ENCODE measurements at regions not wholly inside any gene's neighbourhood (a gene's known extent, or its start where the extent isn't known, plus 50 kb on each side); places are given as distances from the start of the nearest gene placed in this dataset.

DNA sequence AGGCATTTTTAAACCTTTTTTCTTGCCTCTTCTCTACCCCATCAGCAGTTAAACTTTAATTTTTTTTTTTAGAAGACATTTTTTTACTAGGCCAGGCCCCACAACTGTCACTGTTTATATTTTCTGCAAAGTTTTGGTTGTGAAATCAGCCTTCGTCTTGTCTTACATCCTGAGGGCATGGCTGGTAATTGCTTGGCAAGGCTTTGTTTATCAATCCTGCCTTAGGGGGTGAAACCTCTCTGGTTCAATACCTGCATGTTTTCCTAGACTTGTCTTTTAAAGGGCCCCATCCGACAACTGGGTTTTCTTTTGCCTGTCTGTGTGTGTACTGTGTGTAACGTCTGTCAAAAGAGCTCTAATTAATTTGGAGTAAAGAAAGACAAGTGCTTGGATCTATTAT is 330.0 kb upstream of the CWC22 start:
- no peak for DNase-seq (ENCODE audit: low read depth)
- TF ChIP-seq, protein P1, sequence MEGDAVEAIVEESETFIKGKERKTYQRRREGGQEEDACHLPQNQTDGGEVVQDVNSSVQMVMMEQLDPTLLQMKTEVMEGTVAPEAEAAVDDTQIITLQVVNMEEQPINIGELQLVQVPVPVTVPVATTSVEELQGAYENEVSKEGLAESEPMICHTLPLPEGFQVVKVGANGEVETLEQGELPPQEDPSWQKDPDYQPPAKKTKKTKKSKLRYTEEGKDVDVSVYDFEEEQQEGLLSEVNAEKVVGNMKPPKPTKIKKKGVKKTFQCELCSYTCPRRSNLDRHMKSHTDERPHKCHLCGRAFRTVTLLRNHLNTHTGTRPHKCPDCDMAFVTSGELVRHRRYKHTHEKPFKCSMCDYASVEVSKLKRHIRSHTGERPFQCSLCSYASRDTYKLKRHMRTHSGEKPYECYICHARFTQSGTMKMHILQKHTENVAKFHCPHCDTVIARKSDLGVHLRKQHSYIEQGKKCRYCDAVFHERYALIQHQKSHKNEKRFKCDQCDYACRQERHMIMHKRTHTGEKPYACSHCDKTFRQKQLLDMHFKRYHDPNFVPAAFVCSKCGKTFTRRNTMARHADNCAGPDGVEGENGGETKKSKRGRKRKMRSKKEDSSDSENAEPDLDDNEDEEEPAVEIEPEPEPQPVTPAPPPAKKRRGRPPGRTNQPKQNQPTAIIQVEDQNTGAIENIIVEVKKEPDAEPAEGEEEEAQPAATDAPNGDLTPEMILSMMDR (IDR thresholded peaks at IDR 0.05; ENCODE audit: low read length, missing control alignments): no peak
- H3K4me3 ChIP-seq (replicated peaks; ENCODE audit: low read depth, low read length): no peak overlapping the region

DNA sequence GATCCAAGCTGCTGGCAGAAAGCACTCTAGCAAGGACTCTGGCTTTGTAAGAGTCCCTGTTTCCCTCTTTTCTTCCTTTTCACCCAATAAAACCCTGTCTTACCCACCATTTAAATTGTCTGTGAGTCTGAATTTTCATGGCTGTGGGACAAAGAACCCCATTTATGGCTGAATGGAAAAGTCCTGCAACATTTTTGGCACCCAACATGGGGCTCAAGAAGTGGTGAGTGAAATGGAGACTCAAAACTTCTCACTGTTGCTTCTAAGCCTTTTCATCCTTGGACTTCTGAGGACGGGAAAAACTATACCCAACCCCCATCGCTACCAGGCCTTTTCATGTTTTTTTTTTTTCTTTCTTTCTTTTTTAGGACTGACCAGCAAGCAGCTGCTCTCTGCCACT is 329.5 kb upstream of the CWC22 start:
- TF ChIP-seq, protein P1 (IDR thresholded peaks at IDR 0.05; ENCODE audit: low read length, missing control alignments): no peak
- no peak overlapping the region for H3K4me3 ChIP-seq (replicated peaks; ENCODE audit: low read depth, low read length)
- no peak for DNase-seq (ENCODE audit: low read depth)

DNA sequence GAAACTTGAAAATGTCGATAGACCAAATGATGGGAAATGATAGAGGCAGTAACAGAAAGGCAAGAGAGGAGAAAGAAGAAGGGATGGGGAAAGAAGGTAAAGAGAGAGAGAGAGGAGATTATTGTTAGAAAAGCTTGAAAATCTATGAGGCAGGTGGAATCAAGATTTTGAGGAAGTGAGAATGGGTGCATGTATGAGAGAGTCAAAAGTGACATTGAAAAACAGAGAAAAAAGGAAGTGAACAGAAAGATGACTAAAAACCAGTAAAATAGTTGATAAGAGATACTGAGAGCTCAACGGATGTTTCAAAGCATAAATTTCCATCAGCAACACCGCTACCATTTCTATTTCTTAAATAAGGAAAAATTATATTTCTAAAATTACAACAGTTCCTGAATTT is 327.4 kb upstream of the CWC22 start:
- TF ChIP-seq, protein P1 (IDR thresholded peaks at IDR 0.05; ENCODE audit: low read length, missing control alignments): no peak
- H3K4me3 ChIP-seq (replicated peaks; ENCODE audit: low read depth, low read length): no peak overlapping the region
- no peak for DNase-seq (ENCODE audit: low read depth)

DNA sequence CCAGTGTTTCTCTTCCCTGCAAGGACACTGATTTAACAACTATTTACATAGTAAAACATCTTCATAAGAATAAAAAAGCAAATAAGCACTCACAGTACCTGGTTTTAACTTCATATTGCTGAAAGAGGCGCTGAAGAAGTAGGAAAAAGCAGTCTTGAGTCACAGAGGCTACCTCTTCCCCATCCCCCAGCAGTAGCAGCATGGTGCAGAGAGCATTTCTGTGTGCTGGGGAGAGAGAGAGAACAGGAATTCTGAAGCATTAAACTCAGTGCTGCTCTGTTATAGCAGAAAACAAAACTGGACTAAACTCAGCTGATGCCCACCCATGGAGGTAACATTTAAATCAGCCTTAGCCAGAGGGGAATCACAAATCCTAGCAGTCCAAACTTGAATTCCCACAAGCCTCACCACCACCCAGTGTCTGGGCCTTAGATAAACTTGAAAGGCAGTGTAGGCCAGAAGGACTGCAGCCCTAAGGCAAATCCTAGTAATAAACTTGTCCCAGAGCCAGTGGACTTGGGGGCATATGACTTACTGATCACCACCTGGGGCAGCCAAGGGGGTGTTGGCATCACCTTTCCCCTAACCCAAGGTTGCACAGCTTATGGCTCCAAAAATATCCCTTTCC is 321.8 kb upstream of the CWC22 start:
- no peak for DNase-seq (ENCODE audit: low read depth)
- no peak overlapping the region for H3K4me3 ChIP-seq (replicated peaks; ENCODE audit: low read depth, low read length)
- TF ChIP-seq, protein P1 (IDR thresholded peaks at IDR 0.05; ENCODE audit: low read length, missing control alignments): no peak

- DNase-seq (ENCODE audit: low read depth): no peak
Measured at GRCh38 chr2:180327185-180327584, 320.1 kb upstream of the CWC22 start.

GRCh38 chr2:180325416-180326120 is 318.5 kb upstream of the CWC22 start:
- H3K4me3 ChIP-seq (replicated peaks; ENCODE audit: low read depth, low read length): no peak overlapping the region
- TF ChIP-seq, protein P1 (IDR thresholded peaks at IDR 0.05; ENCODE audit: low read length, missing control alignments): no peak
- DNase-seq (ENCODE audit: low read depth): no peak

More at GRCh38 chr2:180327185-180327584, 320.1 kb upstream of the CWC22 start:
- no peak overlapping the region for H3K4me3 ChIP-seq (replicated peaks; ENCODE audit: low read depth, low read length)
- TF ChIP-seq, protein P1 (IDR thresholded peaks at IDR 0.05; ENCODE audit: low read length, missing control alignments): no peak

GRCh38 chr2:180324182-180324581 is 317.1 kb upstream of the CWC22 start:
- TF ChIP-seq, protein P1 (IDR thresholded peaks at IDR 0.05; ENCODE audit: low read length, missing control alignments): no peak
- DNase-seq (ENCODE audit: low read depth): no peak
- H3K4me3 ChIP-seq (replicated peaks; ENCODE audit: low read depth, low read length): no peak overlapping the region
